SU-DHL-6 (cell line): ENCODE measurements at regions not wholly inside any gene's neighbourhood (a gene's known extent, or its start where the extent isn't known, plus 50 kb on each side); places are given as distances from the start of the nearest gene placed in this dataset.

Experiments used
- H2AFZ ChIP-seq: fragments of 200-600 bp; sonication (generic); 2 replicates; pipeline ENCODE4 v1.6.1; 2014; ENCODE audit warnings: low read depth, mild to moderate bottlenecking, moderate library complexity, mixed read lengths, antibody characterized with exemption, low read length; ENCODE audit not compliant: severe bottlenecking
- H3F3A ChIP-seq: fragments of 200-600 bp; shearing (Covaris generic); 2 replicates; pipeline ENCODE4 v1.6.0; 2016; ENCODE audit warnings: antibody characterized with exemption, mild to moderate bottlenecking; ENCODE audit not compliant: insufficient read depth
- H3K27ac ChIP-seq: fragments of 200-600 bp; sonication (generic); 2 replicates; pipeline ENCODE4 v1.5.1; 2016; ENCODE audit warnings: low read depth, mild to moderate bottlenecking, low read length, moderate library complexity, mixed read lengths
- H3K27me3 ChIP-seq: fragments of 200-600 bp; sonication (generic), shearing (Covaris generic); 2 replicates; pipeline ENCODE4 v1.6.0; 2014; ENCODE audit warnings: mild to moderate bottlenecking, low read length
- H3K36me3 ChIP-seq: fragments of 200-600 bp; sonication (generic); 2 replicates; pipeline ENCODE4 v1.6.1; 2014; ENCODE audit warnings: mild to moderate bottlenecking, low read length, mixed read lengths
- H3K4me2 ChIP-seq: fragments of 300-600, 200-600 bp; shearing (Covaris generic), sonication (generic); 2 replicates; pipeline ENCODE4 v1.6.0; 2014; ENCODE audit warnings: low read length, low read depth, mild to moderate bottlenecking; ENCODE audit not compliant: poor library complexity, severe bottlenecking
- H3K4me3 ChIP-seq: fragments of 200-600 bp; sonication (generic); 2 replicates; pipeline ENCODE4 v1.5.1; 2014; ENCODE audit warnings: antibody characterized with exemption, low read length, mild to moderate bottlenecking, mixed read lengths; ENCODE audit not compliant: insufficient read depth, poor library complexity, severe bottlenecking
- H3K79me2 ChIP-seq: fragments of 200-600 bp; sonication (generic); 2 replicates; pipeline ENCODE4 v1.6.1; 2014; ENCODE audit warnings: mild to moderate bottlenecking, low read length, moderate library complexity; ENCODE audit not compliant: insufficient read depth
- H3K9ac ChIP-seq: fragments of 200-600 bp; sonication (generic); 2 replicates; pipeline ENCODE4 v1.7.0; 2014; ENCODE audit warnings: mild to moderate bottlenecking, low read length
- H3K9me2 ChIP-seq: fragments of 200-600 bp; sonication (generic); replicated peaks from 2 replicates; pipeline ENCODE4 v1.6.1; 2014; ENCODE audit warnings: low read length; ENCODE audit not compliant: insufficient read depth
- H3K9me3 ChIP-seq: fragments of 200-600 bp; sonication (generic); 2 replicates; pipeline ENCODE4 v1.6.1; 2014; ENCODE audit warnings: low read length, mixed read lengths; ENCODE audit not compliant: insufficient read depth
- H4K20me1 ChIP-seq: fragments of 200-600 bp; sonication (generic); 2 replicates; pipeline ENCODE4 v1.6.1; 2014; ENCODE audit warnings: low read depth, mild to moderate bottlenecking, antibody characterized with exemption, low read length, moderate library complexity, mixed read lengths
- CTCF ChIP-seq: fragments of 200-600 bp; sonication (generic); IDR thresholded peaks from one replicate; pipeline ENCODE4 v1.5.1; 2017; ENCODE audit warnings: antibody characterized with exemption, mild to moderate bottlenecking, low read length, moderate library complexity; ENCODE audit not compliant: insufficient read depth, poor library complexity, severe bottlenecking
- EZH2phosphoT487 ChIP-seq: fragments of 200-600 bp; sonication (generic), shearing (Covaris generic); conservative IDR thresholded peaks from 2 replicates; pipeline ENCODE4 v1.6.1; 2018; ENCODE audit warnings: mild to moderate bottlenecking, antibody characterized with exemption, low read length, moderate library complexity, mixed read lengths

- no peaks in the 10 kb centered on the region for H3K9me2 ChIP-seq
- H3F3A ChIP-seq, result no peaks in the 10 kb centered on the region
- no peak for TF ChIP-seq CTCF
- no peak for TF ChIP-seq EZH2phosphoT487
- no peaks in the 10 kb centered on the region for H4K20me1 ChIP-seq
- no peaks in the 10 kb centered on the region for H3K27me3 ChIP-seq
- H3K4me3 ChIP-seq, result no peak overlapping the region
- no peaks in the 10 kb centered on the region for H3K36me3 ChIP-seq
- H3K9ac ChIP-seq, result no peak overlapping the region
- no peaks in the 10 kb centered on the region for H3K9me3 ChIP-seq
- no peak overlapping the region for H2AFZ ChIP-seq
- no peaks in the 10 kb centered on the region for H3K79me2 ChIP-seq
- no peak overlapping the region for H3K27ac ChIP-seq
- H3K4me2 ChIP-seq, result no peak overlapping the region
These were observed 404.9 kb downstream of the CDK5RAP2 start for GRCh38 chr9:120175031-120175430.

GRCh38 chr9:120161776-120162175 is 418.2 kb downstream of the CDK5RAP2 start:
- H3K79me2 ChIP-seq, result no peaks in the 10 kb centered on the region
- H3K4me2 ChIP-seq, result no peak overlapping the region
- TF ChIP-seq EZH2phosphoT487, result no peak
- TF ChIP-seq CTCF, result no peak
- no peaks in the 10 kb centered on the region for H4K20me1 ChIP-seq
- H3F3A ChIP-seq, result no peaks in the 10 kb centered on the region
- H3K4me3 ChIP-seq, result no peak overlapping the region
- H3K9me3 ChIP-seq, result no peaks in the 10 kb centered on the region
- H3K27ac ChIP-seq, result no peak overlapping the region
- H3K9ac ChIP-seq, result no peak overlapping the region
- H3K36me3 ChIP-seq, result no peaks in the 10 kb centered on the region
- H2AFZ ChIP-seq, result no peak overlapping the region
- H3K9me2 ChIP-seq, result no peaks in the 10 kb centered on the region
- no peaks in the 10 kb centered on the region for H3K27me3 ChIP-seq

GRCh38 chr9:120158221-120158620 is 421.7 kb downstream of the CDK5RAP2 start:
- H3K79me2 ChIP-seq, result no peaks in the 10 kb centered on the region
- no peak overlapping the region for H3K4me3 ChIP-seq
- H4K20me1 ChIP-seq, result no peaks in the 10 kb centered on the region
- H3K36me3 ChIP-seq, result no peaks in the 10 kb centered on the region
- TF ChIP-seq CTCF (no peak), EZH2phosphoT487 (no peak)
- no peaks in the 10 kb centered on the region for H3K9me2 ChIP-seq
- no peak overlapping the region for H3K27ac ChIP-seq
- no peaks in the 10 kb centered on the region for H3F3A ChIP-seq
- no peak overlapping the region for H2AFZ ChIP-seq
- H3K27me3 ChIP-seq, result no peaks in the 10 kb centered on the region
- no peaks in the 10 kb centered on the region for H3K9me3 ChIP-seq
- no peak overlapping the region for H3K4me2 ChIP-seq
- H3K9ac ChIP-seq, result no peak overlapping the region
